Lower leg skin (tissue), 3 donors: ENCODE measurements at regions not wholly inside any gene's neighbourhood (a gene's known extent, or its start where the extent isn't known, plus 50 kb on each side); places are given as distances from the start of the nearest gene placed in this dataset.

Source experiments
- POLR2A ChIP-seq, 2 donors: fragments of 450-650 bp; IDR thresholded peaks; one replicate each; pipeline ENCODE4 v1.6.1; 2016 to 2017; ENCODE audit warnings: antibody characterized with exemption in 2 of 2, mild to moderate bottlenecking in 1 of 2, moderate library complexity in 1 of 2
- TF ChIP-seq, protein P1 (sequence below), 3 donors: fragments of 450-650 bp; IDR thresholded peaks; one replicate each; pipeline ENCODE4 v1.5.1; 2016; ENCODE audit warnings: antibody characterized with exemption in 3 of 3, mild to moderate bottlenecking in 3 of 3, moderate library complexity in 2 of 3

DNA sequence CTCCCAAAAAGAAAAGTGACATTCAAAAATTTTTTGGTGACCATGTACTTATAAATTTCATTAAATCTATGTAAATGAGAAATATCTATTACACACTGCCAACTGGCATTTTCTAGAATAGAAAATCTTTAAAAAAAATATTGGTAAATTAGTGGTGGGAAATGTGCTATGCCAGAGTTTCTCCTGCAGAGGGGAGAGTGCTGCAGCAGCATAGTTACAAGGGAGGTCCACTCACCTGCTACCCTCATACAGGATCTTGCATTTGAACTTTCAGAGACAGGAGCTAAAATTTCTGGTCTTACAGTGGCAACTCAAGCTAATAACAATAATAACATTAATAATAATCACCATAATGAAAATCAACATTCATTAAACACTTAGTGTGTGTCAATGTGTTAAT lies 459.6 kb downstream of the NSUN3 start:
- TF ChIP-seq, protein P1, sequence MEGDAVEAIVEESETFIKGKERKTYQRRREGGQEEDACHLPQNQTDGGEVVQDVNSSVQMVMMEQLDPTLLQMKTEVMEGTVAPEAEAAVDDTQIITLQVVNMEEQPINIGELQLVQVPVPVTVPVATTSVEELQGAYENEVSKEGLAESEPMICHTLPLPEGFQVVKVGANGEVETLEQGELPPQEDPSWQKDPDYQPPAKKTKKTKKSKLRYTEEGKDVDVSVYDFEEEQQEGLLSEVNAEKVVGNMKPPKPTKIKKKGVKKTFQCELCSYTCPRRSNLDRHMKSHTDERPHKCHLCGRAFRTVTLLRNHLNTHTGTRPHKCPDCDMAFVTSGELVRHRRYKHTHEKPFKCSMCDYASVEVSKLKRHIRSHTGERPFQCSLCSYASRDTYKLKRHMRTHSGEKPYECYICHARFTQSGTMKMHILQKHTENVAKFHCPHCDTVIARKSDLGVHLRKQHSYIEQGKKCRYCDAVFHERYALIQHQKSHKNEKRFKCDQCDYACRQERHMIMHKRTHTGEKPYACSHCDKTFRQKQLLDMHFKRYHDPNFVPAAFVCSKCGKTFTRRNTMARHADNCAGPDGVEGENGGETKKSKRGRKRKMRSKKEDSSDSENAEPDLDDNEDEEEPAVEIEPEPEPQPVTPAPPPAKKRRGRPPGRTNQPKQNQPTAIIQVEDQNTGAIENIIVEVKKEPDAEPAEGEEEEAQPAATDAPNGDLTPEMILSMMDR (IDR thresholded peaks at IDR 0.05), result no peak
- no peak for TF ChIP-seq POLR2A (IDR thresholded peaks at IDR 0.05)
